ENCODE measurements at regions not wholly inside any gene's neighbourhood (a gene's known extent, or its start where the extent isn't known, plus 50 kb on each side); places are given as distances from the start of the nearest gene placed in this dataset.
"Not testable (repeated sequence)": the region's sequence is repeated elsewhere in the genome, so short reads cannot be mapped to it uniquely, and the experiment has no call there.

DNA sequence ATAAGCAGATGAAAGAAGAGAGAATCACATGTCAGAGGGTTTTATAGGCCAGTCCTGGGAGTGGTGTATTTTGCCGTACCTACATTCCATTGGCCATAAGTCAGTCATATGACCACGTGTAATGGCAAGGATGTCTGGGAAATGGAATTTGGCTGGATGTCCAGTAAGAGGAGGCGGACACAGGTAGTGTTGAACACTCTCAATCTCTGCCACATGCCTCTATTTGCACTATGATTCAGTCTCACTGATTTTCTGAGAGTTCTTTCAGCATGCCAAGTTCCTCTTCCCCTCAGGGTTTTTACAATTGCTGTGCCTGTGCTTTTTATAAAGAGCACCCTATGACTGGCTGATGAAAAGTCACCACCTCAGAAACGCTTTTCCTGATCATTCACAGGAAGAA lies 164.2 kb upstream of the GPR101 start:
- Mint-ChIP-seq H3K27me3 (no peaks in the 10 kb centered on the region), H3K4me3 (no peak overlapping the region), H3K9me3 (no peaks in the 10 kb centered on the region), H3K27ac (no peak overlapping the region), H3K4me1 (no peaks in the 10 kb centered on the region), H3K36me3 (no peaks in the 10 kb centered on the region)
- DNase-seq (ENCODE audit: low spot score in 2 of 2), result no peak
- no peak for ATAC-seq (ENCODE audit: low read depth)

DNA sequence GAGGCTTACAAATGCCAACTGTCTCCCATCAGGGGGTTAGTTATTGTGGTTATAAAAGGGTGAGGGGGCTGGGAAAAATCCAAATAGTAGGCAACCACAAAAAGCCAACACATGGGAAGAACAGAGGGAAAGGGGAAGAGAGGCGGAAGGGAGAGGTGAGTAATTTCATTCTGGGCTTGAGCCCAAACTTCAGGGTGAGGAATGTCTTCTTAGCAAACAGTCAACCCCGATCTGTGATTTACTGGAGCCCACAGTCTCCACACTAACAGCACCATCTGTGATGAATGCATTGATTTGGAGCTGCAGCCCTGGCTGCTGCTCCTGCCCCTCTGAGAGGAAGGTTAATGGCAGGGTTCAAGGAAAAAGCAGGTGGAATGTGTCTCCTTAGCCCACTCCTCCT lies 162.2 kb upstream of the GPR101 start:
- no peak overlapping the region for H3K27ac Mint-ChIP-seq
- DNase-seq (ENCODE audit: low spot score in 2 of 2) (no peak), ATAC-seq (ENCODE audit: low read depth) (no peak)
- H3K9me3 Mint-ChIP-seq, result peaks cover 1% of the 10 kb centered on the region
- no peaks in the 10 kb centered on the region for H3K4me1 Mint-ChIP-seq
- no peak overlapping the region for H3K4me3 Mint-ChIP-seq
- H3K36me3 Mint-ChIP-seq, result no peaks in the 10 kb centered on the region
- H3K27me3 Mint-ChIP-seq, result no peaks in the 10 kb centered on the region

DNA sequence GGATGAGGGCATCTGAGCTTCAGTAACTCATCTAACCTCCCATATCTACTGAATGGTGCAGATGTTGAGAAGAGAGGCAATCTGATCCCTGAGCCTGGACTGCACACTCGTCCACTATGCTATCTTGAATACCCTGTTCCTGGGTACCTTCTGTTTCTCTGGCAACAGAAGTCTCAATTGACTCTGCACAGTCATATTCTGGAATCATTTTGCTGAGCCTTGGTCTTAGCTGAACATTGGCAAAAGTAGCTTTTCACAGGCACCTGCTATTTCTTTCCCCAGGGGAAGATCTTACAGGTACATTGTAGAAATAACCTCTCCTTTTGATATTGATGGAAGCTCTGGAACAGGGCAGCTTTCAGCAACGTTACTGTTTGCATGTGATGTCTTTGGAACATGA lies 161.5 kb upstream of the GPR101 start:
- no peak overlapping the region for H3K27ac Mint-ChIP-seq
- no peak for ATAC-seq (ENCODE audit: low read depth)

DNA sequence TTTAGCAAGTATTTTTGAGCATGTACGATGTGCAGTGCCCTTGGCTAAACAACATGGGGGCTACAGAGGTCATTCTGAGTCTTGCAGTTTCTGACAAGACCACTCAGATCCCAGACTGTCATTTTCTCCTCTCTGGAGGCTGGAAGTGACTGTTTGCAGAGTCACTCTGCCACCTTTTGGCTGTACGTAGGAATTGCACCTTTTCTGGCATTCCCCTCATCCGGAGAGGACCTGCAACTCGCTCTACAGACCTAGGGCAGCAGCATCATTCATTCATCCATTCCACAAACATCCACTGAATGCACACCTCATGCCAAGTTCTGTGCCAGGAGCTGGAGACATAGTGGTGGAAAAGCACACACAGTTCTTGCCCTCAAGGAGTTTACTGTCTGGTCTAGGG lies 160.4 kb upstream of the GPR101 start:
- H3K27ac Mint-ChIP-seq, result no peak overlapping the region
- ATAC-seq (ENCODE audit: low read depth), result no peak
- H3K27me3 Mint-ChIP-seq, result no peaks in the 10 kb centered on the region
- no peak for DNase-seq (ENCODE audit: low spot score in 2 of 2)
- no peak overlapping the region for H3K4me3 Mint-ChIP-seq
- peaks cover 1% of the 10 kb centered on the region for H3K9me3 Mint-ChIP-seq
- H3K36me3 Mint-ChIP-seq, result no peaks in the 10 kb centered on the region
- H3K4me1 Mint-ChIP-seq, result no peaks in the 10 kb centered on the region

More for the DNA sequence above, 161.5 kb upstream of the GPR101 start:
- no peak overlapping the region for H3K4me3 Mint-ChIP-seq
- no peaks in the 10 kb centered on the region for H3K4me1 Mint-ChIP-seq
- no peaks in the 10 kb centered on the region for H3K36me3 Mint-ChIP-seq
- no peak for DNase-seq (ENCODE audit: low spot score in 2 of 2)
- peaks cover 1% of the 10 kb centered on the region for H3K9me3 Mint-ChIP-seq
- H3K27me3 Mint-ChIP-seq, result no peaks in the 10 kb centered on the region

DNA sequence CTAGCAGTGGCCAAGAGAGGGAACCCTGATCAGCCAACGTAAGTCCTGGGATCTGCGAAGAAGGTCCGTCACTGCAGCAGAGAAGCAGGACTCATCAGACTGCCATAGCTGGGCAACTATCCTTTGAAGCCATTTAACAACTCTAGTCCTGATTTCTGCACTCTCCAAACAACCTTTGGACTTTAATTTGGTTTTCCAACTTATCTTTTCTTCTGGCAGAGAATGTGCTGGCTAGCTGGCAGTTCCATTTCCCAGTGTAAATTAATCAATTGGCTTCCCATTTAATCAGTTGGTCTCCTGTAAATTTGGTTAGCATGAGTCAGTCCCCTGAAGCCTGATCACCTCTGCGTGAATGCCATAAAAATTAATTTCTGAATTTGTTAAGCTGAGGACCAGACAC lies 153.7 kb upstream of the GPR101 start:
- Mint-ChIP-seq H3K36me3 (no peaks in the 10 kb centered on the region), H3K27me3 (no peaks in the 10 kb centered on the region), H3K9me3 (peaks cover 1% of the 10 kb centered on the region), H3K4me1 (no peaks in the 10 kb centered on the region), H3K27ac (no peak overlapping the region), H3K4me3 (no peak overlapping the region)
- ATAC-seq (ENCODE audit: low read depth) (no peak), DNase-seq (ENCODE audit: low spot score in 2 of 2) (no peak)

DNA sequence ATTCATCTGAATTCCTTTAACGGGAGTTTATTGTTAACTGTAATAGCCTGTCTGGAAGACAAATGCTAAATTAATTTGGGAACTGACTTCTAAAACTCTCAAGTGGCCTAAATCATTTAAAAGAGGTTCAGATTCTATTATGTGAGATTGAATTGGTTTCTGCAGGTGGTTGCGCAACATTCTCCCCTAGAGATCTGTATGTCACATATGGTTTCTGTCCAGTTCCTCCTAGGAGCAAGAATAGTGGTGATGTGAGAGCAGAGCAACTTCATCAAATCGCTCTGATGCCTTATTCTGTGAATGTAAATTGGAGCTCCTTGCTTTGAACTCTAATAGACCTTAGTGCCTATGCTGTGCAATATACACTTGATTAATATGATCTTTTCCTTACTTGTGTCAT lies 144.6 kb upstream of the GPR101 start:
- Mint-ChIP-seq H3K9me3 (no peaks in the 10 kb centered on the region), H3K4me1 (no peaks in the 10 kb centered on the region), H3K27me3 (peaks cover 5% of the 10 kb centered on the region), H3K36me3 (no peaks in the 10 kb centered on the region), H3K27ac (no peak overlapping the region), H3K4me3 (no peak overlapping the region)
- DNase-seq (ENCODE audit: low spot score in 2 of 2) (no peak), ATAC-seq (ENCODE audit: low read depth) (no peak)

DNA sequence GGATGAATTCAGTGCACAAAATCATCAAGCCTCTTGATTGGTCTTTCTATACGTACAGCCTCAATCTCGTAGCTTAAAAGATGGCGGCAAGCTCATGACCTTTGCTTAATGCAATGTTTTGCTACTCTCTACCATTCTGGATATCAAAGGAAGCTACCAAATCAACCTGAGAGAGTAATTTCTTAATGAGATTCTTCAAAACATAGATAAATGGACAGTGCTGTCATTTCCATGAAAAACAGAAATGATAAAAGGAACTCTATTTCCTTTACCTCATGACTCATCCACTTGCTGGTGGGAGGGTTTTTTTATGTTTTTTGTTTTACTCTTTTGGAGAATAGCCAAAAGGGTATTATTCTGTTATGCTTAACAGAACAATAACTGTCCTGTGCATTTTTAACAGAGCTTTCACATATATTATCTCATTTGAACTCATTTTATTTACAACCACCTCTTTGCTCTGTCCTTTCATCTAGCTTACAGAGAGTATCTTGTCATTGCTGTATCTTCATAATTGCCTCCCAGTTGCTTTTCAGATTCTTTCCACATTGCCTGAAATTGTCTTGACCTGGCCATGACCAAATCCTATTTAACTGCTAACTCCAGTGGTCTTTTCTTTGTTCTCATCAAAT lies 138.6 kb upstream of the GPR101 start:
- H3K9me3 Mint-ChIP-seq, result peaks cover 2% of the 10 kb centered on the region

DNA sequence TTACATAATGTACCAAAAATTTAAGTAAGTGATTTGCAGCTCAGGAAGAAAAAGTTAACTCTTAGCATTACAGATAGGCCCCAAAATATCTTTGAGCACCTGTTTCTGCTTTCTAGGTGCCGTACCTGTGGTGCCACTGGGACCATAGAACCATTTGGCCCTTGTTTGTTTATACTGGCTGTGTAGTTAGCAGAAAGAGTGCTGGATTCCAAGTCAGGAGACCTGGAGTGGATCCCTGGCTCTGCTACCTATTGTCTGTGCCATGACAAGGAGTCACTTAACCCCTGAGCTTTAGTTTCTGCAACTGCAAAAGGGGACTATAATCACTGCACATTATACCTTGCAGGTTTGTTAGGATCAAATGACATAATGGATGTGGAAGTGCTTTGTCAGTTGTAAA lies 137.8 kb upstream of the GPR101 start:
- H3K27me3 Mint-ChIP-seq, result peaks cover 2% of the 10 kb centered on the region
- DNase-seq (ENCODE audit: low spot score in 2 of 2) (no peak), ATAC-seq (ENCODE audit: low read depth) (no peak)
- H3K36me3 Mint-ChIP-seq, result no peaks in the 10 kb centered on the region
- no peaks in the 10 kb centered on the region for H3K4me1 Mint-ChIP-seq
- peaks cover 2% of the 10 kb centered on the region for H3K9me3 Mint-ChIP-seq
- no peak overlapping the region for H3K27ac Mint-ChIP-seq
- no peak overlapping the region for H3K4me3 Mint-ChIP-seq

More for the DNA sequence above, 138.6 kb upstream of the GPR101 start:
- no peak overlapping the region for H3K4me3 Mint-ChIP-seq
- no peaks in the 10 kb centered on the region for H3K36me3 Mint-ChIP-seq
- H3K4me1 Mint-ChIP-seq, result no peaks in the 10 kb centered on the region
- no peak for ATAC-seq (ENCODE audit: low read depth)
- DNase-seq (ENCODE audit: low spot score in 2 of 2), result no peak
- peaks cover 3% of the 10 kb centered on the region for H3K27me3 Mint-ChIP-seq
- H3K27ac Mint-ChIP-seq, result no peak overlapping the region

DNA sequence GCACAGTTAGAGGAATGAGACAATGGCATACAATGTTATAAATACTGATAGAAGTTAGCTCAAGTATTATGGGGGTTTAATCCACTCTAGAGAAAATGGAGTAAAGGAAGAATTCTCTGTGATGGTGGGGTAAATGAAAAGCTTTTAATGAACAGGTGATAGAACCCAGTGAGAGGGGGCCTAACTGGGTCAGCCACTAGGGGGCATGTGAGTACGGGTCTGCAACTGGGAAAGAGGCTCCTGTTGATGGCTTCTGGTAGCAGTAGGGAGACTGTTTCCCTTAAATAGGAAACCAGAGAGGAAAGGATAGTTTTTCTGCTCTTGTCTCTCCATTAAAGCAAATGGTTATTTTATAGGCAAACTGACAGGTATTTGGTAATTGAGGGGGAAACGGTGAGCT lies 132.8 kb upstream of the GPR101 start:
- Mint-ChIP-seq H3K9me3 (no peaks in the 10 kb centered on the region), H3K36me3 (no peaks in the 10 kb centered on the region), H3K4me3 (no peak overlapping the region), H3K27me3 (peaks cover 3% of the 10 kb centered on the region), H3K4me1 (no peaks in the 10 kb centered on the region), H3K27ac (no peak overlapping the region)
- ATAC-seq (ENCODE audit: low read depth), result no peak
- no peak for DNase-seq (ENCODE audit: low spot score in 2 of 2)

DNA sequence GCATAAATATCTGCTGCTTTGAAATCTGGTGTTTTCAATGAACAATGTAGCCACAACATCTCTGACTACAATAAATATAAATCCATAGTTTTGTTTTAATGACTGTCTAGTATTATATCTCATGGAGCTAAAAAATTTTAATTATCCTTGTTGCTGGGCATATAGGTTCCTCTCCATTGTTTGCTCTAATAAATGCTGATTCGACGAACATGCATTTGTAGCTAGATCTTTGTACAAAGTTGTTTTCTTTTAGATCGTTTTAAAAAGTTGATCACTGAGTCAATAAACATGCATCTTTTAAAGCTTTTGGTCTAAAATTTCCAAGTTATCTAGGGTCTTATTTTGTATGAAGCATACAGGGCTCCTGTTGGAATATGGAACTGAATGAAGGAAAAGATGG lies 130.5 kb upstream of the GPR101 start:
- Mint-ChIP-seq H3K4me3 (no peak overlapping the region), H3K9me3 (no peaks in the 10 kb centered on the region), H3K27me3 (peaks cover 3% of the 10 kb centered on the region), H3K4me1 (no peaks in the 10 kb centered on the region), H3K27ac (no peak overlapping the region), H3K36me3 (no peaks in the 10 kb centered on the region)
- DNase-seq (ENCODE audit: low spot score in 2 of 2), result no peak
- ATAC-seq (ENCODE audit: low read depth), result no peak

DNA sequence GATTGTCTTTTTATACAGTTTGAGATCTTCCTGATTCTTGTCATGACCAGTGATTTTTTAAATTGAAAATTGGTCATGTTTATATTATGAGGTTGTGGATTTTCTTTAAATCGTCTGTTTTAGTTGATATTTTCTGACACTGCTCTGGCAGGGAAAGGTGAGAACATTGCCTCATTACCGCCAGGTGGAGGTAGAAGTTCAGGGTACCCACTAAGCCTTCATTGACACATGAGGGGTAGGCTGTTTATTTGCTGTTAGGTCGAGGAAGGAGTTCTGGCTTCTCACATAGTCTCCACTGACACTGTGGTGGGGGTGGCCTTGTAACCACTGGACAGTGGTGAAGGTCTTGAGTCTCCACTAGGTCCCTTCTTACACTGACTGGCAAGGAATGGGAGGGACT lies 117.6 kb upstream of the GPR101 start:
- DNase-seq (ENCODE audit: low spot score in 2 of 2), result no peak
- no peak for ATAC-seq (ENCODE audit: low read depth)
- H3K9me3 Mint-ChIP-seq, result peaks cover 2% of the 10 kb centered on the region
- no peak overlapping the region for H3K4me3 Mint-ChIP-seq
- H3K4me1 Mint-ChIP-seq, result no peaks in the 10 kb centered on the region
- H3K27ac Mint-ChIP-seq, result no peak overlapping the region
- H3K27me3 Mint-ChIP-seq, result peaks cover 2% of the 10 kb centered on the region
- no peaks in the 10 kb centered on the region for H3K36me3 Mint-ChIP-seq

DNA sequence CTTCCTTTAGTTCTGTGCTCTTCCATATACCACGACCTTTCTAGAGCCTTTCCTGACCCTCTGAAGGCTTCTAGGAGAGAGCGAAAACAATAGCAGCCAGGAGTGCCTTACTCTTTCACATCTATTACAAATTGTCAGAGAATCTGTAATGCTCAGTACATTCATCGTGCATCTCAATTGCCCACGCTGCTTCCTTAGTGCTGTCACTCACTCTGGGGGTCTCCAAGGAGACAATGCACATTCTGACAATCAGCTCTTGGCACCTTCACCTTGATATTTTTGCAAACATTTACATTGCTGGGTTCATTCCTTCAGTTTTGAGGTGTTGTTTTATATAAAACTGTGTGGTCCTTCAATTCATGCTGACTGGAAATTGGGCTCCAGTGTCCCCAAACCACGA lies 110.1 kb upstream of the GPR101 start:
- no peak overlapping the region for H3K27ac Mint-ChIP-seq
- ATAC-seq (ENCODE audit: low read depth) (no peak), DNase-seq (ENCODE audit: low spot score in 2 of 2) (no peak)
- peaks cover 2% of the 10 kb centered on the region for H3K9me3 Mint-ChIP-seq
- H3K4me3 Mint-ChIP-seq, result no peak overlapping the region
- H3K27me3 Mint-ChIP-seq, result peaks cover 4% of the 10 kb centered on the region
- no peaks in the 10 kb centered on the region for H3K4me1 Mint-ChIP-seq
- no peaks in the 10 kb centered on the region for H3K36me3 Mint-ChIP-seq

DNA sequence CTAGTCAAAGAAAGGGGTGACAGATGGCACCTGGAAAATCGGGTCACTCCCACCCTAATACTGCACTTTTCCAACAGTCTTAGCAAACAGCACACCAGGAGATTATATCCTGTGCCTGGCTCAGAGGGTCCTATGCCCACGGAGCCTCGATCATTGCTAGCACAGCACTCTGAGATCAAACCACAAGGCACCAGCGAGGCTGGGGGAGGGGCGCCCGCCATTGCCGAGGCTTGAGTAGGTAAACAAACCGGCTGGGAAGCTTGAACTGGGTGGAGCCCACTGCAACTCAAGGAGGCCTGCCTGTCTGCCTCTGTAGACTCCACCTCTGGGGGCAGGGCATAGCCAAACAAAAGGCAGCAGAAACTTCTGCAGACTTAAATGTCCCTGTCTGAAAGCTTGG lies 88.9 kb upstream of the GPR101 start:
- H3K36me3 Mint-ChIP-seq; H3K4me1 Mint-ChIP-seq; H3K27ac Mint-ChIP-seq; H3K4me3 Mint-ChIP-seq; H3K9me3 Mint-ChIP-seq; DNase-seq (ENCODE audit: low spot score in 2 of 2); ATAC-seq (ENCODE audit: low read depth); H3K27me3 Mint-ChIP-seq: not testable (repeated sequence)

DNA sequence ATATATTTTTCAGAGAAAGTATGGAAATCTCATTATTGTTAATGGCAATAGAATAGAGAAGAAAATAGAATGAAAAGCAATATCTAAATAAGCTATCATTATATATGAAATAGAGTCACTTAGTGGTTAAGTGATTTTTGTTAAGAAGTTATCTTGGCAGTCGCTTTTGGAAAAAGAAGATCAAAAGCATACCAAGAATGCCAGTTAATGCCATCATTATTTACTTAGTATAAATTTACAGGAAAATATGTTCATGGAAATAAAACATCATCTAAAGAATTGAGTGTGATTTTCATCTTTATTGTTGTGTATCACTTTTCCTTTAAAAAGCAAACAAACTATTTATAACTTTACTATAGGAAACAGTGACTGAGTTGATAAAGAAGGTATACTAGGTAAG lies 85.3 kb upstream of the GPR101 start:
- ATAC-seq (ENCODE audit: low read depth), result no peak
- Mint-ChIP-seq H3K4me3 (no peak overlapping the region), H3K36me3 (no peaks in the 10 kb centered on the region), H3K27me3 (peaks cover 3% of the 10 kb centered on the region), H3K9me3 (no peaks in the 10 kb centered on the region), H3K4me1 (no peaks in the 10 kb centered on the region), H3K27ac (no peak overlapping the region)
- no peak for DNase-seq (ENCODE audit: low spot score in 2 of 2)

DNA sequence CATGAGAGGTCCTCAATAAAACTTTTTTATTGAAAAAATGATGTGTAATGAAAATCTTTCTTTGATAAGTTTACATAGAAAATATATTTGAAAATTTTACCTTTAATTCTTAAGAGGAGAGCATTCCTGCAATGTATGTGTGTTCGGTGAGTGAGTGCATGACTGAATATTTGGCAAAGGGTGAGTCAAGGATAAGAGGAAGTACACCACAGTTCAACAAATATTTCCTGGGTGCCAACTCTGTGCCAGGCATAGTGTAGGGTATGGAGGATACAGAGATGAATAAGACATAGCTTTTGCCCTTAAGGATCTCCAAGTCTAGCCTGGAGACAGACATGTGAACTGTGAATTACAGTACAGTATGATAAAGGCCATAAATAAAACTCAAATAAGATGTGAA lies 84.7 kb upstream of the GPR101 start:
- no peak overlapping the region for H3K4me3 Mint-ChIP-seq
- no peaks in the 10 kb centered on the region for H3K4me1 Mint-ChIP-seq
- DNase-seq (ENCODE audit: low spot score in 2 of 2), result no peak
- ATAC-seq (ENCODE audit: low read depth), result no peak
- no peaks in the 10 kb centered on the region for H3K36me3 Mint-ChIP-seq
- H3K27me3 Mint-ChIP-seq, result peaks cover 3% of the 10 kb centered on the region
- no peaks in the 10 kb centered on the region for H3K9me3 Mint-ChIP-seq
- no peak overlapping the region for H3K27ac Mint-ChIP-seq
